GM12878 (cell line): ENCODE measurements at regions not wholly inside any gene's neighbourhood (a gene's known extent, or its start where the extent isn't known, plus 50 kb on each side); places are given as distances from the start of the nearest gene placed in this dataset.

Experiments used
- ATF7 ChIP-seq: fragments of 450-650 bp; IDR thresholded peaks from 2 replicates; pipeline ENCODE4 v1.6.1; 2016; ENCODE audit warnings: low read depth, mild to moderate bottlenecking
- BMI1 ChIP-seq: fragments of 450-650 bp; IDR thresholded peaks from 2 replicates; pipeline ENCODE4 v1.6.1; 2016; ENCODE audit warnings: mild to moderate bottlenecking, moderate library complexity, borderline replicate concordance
- CBX3 ChIP-seq: fragments of 200-600 bp; sonication (generic); IDR thresholded peaks from 2 replicates; pipeline ENCODE4 v1.6.1; 2016; ENCODE audit warnings: low read depth, borderline replicate concordance
- CREB1 ChIP-seq: IDR thresholded peaks from 2 replicates; pipeline ENCODE4 v1.6.1; 2012; ENCODE audit warnings: low read depth, mild to moderate bottlenecking, inconsistent platforms
- E4F1 ChIP-seq: fragments of 450-650 bp; IDR thresholded peaks from 2 replicates; pipeline ENCODE4 v1.6.1; 2018; ENCODE audit warnings: borderline replicate concordance, mild to moderate bottlenecking; ENCODE audit not compliant: partially characterized antibody
- EP300 ChIP-seq, 2 experiments: fragments of 150-350 bp in 1 of 2; IDR thresholded peaks; 2 replicates each; pipeline ENCODE4 v1.6.1; 2011 to 2012; ENCODE audit warnings: low read depth in 2 of 2, low read length in 2 of 2, borderline replicate concordance in 1 of 2, improper control_type of control experiment in 1 of 2, inconsistent platforms in 1 of 2; ENCODE audit not compliant: control insufficient read depth in 1 of 2
- EZH2 ChIP-seq: IDR thresholded peaks from 2 replicates; pipeline ENCODE4 v1.6.1; 2012; ENCODE audit warnings: low read depth, mild to moderate bottlenecking, control low read depth, inconsistent platforms, low read length, borderline replicate concordance; ENCODE audit not compliant: control insufficient read depth
- FOS ChIP-seq: IDR thresholded peaks from 3 replicates; pipeline ENCODE4 v1.6.1; 2011; ENCODE audit warnings: borderline replicate concordance; ENCODE audit not compliant: insufficient read length; ENCODE audit errors: extremely low read depth
- HDAC6 ChIP-seq: fragments of 200-600 bp; sonication (generic); IDR thresholded peaks from one replicate; pipeline ENCODE4 v1.8.0; 2017; ENCODE audit warnings: antibody characterized with exemption; ENCODE audit not compliant: unreplicated experiment
- IKZF1 ChIP-seq: fragments of 450-650 bp; conservative IDR thresholded peaks from 2 replicates; pipeline ENCODE4 v1.6.1; 2017; ENCODE audit warnings: antibody characterized with exemption, mild to moderate bottlenecking
- IRF4 ChIP-seq: IDR thresholded peaks from 2 replicates; pipeline ENCODE4 v1.6.1; 2011; ENCODE audit warnings: low read depth, low read length
- LARP7 ChIP-seq: fragments of 450-650 bp; IDR thresholded peaks from 2 replicates; pipeline ENCODE4 v1.6.1; 2017; ENCODE audit warnings: mild to moderate bottlenecking
- MAX ChIP-seq: IDR thresholded peaks from 2 replicates; pipeline ENCODE4 v1.6.1; 2012; ENCODE audit warnings: low read depth, low read length, improper control_type of control experiment
- MYB ChIP-seq: fragments of 150-350 bp; IDR thresholded peaks from 2 replicates; pipeline ENCODE4 v1.6.1; 2014; ENCODE audit warnings: mild to moderate bottlenecking, low read depth, low read length, borderline replicate concordance
- NFIC ChIP-seq: IDR thresholded peaks from 2 replicates; pipeline ENCODE4 v1.6.1; 2012; ENCODE audit warnings: low read depth, mild to moderate bottlenecking, inconsistent platforms, low read length, moderate library complexity
- NRF1 ChIP-seq: conservative IDR thresholded peaks from 2 replicates; pipeline ENCODE4 v1.6.1; 2011; ENCODE audit warnings: mild to moderate bottlenecking, low read depth, low read length, improper control_type of control experiment
- PAX8 ChIP-seq: fragments of 450-650 bp; IDR thresholded peaks from 2 replicates; pipeline ENCODE4 v1.6.1; 2017; ENCODE audit warnings: mild to moderate bottlenecking, moderate library complexity
- POU2F2 ChIP-seq: IDR thresholded peaks from 3 replicates; pipeline ENCODE4 v1.6.1; 2011; ENCODE audit warnings: low read depth, mild to moderate bottlenecking, low read length, borderline replicate concordance
- RBBP5 ChIP-seq: fragments of 200-600 bp; sonication (generic); conservative IDR thresholded peaks from 2 replicates; pipeline ENCODE4 v1.6.1; 2016
- RCOR1 ChIP-seq: conservative IDR thresholded peaks from 2 replicates; pipeline ENCODE4 v1.6.1; 2012; ENCODE audit warnings: low read depth, low read length, improper control_type of control experiment
- SMARCA5 ChIP-seq: fragments of 450-650 bp; IDR thresholded peaks from 2 replicates; pipeline ENCODE4 v1.6.1; 2017; ENCODE audit warnings: mild to moderate bottlenecking
- STAT1 ChIP-seq: fragments of 450-650 bp; conservative IDR thresholded peaks from 2 replicates; pipeline ENCODE4 v1.6.1; 2014; ENCODE audit warnings: antibody characterized with exemption, mild to moderate bottlenecking
- SUPT20H ChIP-seq: IDR thresholded peaks from 2 replicates; pipeline ENCODE4 v1.6.1; 2011; ENCODE audit warnings: low read depth, mild to moderate bottlenecking, low read length, moderate library complexity, borderline replicate concordance; ENCODE audit not compliant: control insufficient read depth
- TARDBP ChIP-seq: IDR thresholded peaks from 2 replicates; pipeline ENCODE4 v1.6.1; 2016; ENCODE audit warnings: borderline replicate concordance
- TCF7 ChIP-seq: IDR thresholded peaks from 2 replicates; pipeline ENCODE4 v1.6.1; 2014; ENCODE audit warnings: antibody characterized with exemption, borderline replicate concordance
- ZBED1 ChIP-seq: IDR thresholded peaks from 2 replicates; pipeline ENCODE4 v1.6.1; 2016; ENCODE audit warnings: borderline replicate concordance
- ZNF24 ChIP-seq: fragments of 450-650 bp; IDR thresholded peaks from 2 replicates; pipeline ENCODE4 v1.6.1; 2017; ENCODE audit warnings: antibody characterized with exemption, mild to moderate bottlenecking
- ZNF274 ChIP-seq: IDR thresholded peaks from one replicate; pipeline ENCODE4 v1.8.0; 2011; ENCODE audit not compliant: insufficient read length, insufficient read depth
- TF ChIP-seq, protein P1 (sequence below): IDR thresholded peaks from 2 replicates; pipeline ENCODE4 v1.6.1; 2011; ENCODE audit warnings: borderline replicate concordance, low read depth, mild to moderate bottlenecking, moderate library complexity, low read length; ENCODE audit not compliant: insufficient read depth, poor library complexity, severe bottlenecking
- TF ChIP-seq, protein P2 (sequence below): IDR thresholded peaks from 2 replicates; pipeline ENCODE4 v1.6.1; 2012; ENCODE audit warnings: low read depth, low read length, improper control_type of control experiment

DNA sequence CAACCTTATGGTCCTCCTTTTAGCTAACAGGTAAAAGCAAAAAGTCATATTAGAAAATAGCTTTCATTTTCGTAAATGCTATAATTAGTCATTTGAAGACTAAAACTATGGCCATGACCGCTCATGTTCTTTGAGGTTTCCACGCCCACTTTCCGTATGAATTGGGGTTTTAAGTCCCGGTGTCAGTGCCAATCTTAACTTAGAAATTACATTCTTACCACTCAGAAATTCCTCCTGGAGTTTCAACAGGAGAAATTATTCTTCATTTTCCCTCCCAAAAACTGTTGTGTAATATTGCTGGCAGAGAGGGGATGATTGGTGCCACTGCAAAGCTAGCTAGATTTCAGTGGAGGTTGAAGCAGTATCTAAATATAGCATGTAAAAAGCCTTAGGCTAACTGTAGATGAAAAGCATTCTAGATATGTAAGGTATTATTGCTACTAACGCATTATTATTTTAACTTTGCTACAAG lies 71.0 kb upstream of the MDFIC2 start (continued):
- TF ChIP-seq E4F1 (no peak), TARDBP (no peak), RCOR1 (no peak), NRF1 (no peak), ZNF24 (no peak), PAX8 (no peak), EP300 (IDR thresholded peaks at IDR 0.05; ENCODE audit: borderline replicate concordance in 1 of 2, control insufficient read depth in 1 of 2, low read depth in 2 of 2, low read length in 2 of 2) (no peak; a peak in 1 of 4 replicates), RBBP5 (no peak), LARP7 (no peak), IRF4 (peak; percentile 81), HDAC6 (no peak), ZNF274 (no peak), ZBED1 (no peak), STAT1 (no peak), BMI1 (no peak), FOS (no peak), MYB (no peak), IKZF1 (no peak), NFIC (peak; percentile 92), CBX3 (no peak), EZH2 (no peak), MAX (no peak), TCF7 (peak; percentile 84), SMARCA5 (no peak), POU2F2 (no peak), SUPT20H (no peak), CREB1 (0 out of 2 replicates have a peak, but pooled peaks have one; percentile 26), ATF7 (no peak)
- TF ChIP-seq, protein P1, sequence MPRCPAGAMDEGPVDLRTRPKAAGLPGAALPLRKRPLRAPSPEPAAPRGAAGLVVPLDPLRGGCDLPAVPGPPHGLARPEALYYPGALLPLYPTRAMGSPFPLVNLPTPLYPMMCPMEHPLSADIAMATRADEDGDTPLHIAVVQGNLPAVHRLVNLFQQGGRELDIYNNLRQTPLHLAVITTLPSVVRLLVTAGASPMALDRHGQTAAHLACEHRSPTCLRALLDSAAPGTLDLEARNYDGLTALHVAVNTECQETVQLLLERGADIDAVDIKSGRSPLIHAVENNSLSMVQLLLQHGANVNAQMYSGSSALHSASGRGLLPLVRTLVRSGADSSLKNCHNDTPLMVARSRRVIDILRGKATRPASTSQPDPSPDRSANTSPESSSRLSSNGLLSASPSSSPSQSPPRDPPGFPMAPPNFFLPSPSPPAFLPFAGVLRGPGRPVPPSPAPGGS = peak; percentile 14
- TF ChIP-seq, protein P2, sequence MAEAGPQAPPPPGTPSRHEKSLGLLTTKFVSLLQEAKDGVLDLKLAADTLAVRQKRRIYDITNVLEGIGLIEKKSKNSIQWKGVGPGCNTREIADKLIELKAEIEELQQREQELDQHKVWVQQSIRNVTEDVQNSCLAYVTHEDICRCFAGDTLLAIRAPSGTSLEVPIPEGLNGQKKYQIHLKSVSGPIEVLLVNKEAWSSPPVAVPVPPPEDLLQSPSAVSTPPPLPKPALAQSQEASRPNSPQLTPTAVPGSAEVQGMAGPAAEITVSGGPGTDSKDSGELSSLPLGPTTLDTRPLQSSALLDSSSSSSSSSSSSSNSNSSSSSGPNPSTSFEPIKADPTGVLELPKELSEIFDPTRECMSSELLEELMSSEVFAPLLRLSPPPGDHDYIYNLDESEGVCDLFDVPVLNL = no peak
